DMS79 treated with DMSO at 0.1 percent for 48 hours (cell line): ENCODE measurements at regions not wholly inside any gene's neighbourhood (a gene's known extent, or its start where the extent isn't known, plus 50 kb on each side); places are given as distances from the start of the nearest gene placed in this dataset.
"Not testable (repeated sequence)": the region's sequence is repeated elsewhere in the genome, so short reads cannot be mapped to it uniquely, and the experiment has no call there.

Source experiments
- DNase-seq: peaks from one replicate; lab custom pipeline; 2025; lab: John Stamatoyannopoulos, UW

GRCh38 chr5:96171973-96172372, 210.3 kb upstream of the ELL2 start:
- not testable (repeated sequence) for DNase-seq

GRCh38 chr5:96170481-96171125, 209.0 kb upstream of the ELL2 start:
- not testable (repeated sequence) for DNase-seq

- not testable (repeated sequence) for DNase-seq
These were observed 207.2 kb upstream of the ELL2 start for GRCh38 chr5:96168833-96169232.

DNA sequence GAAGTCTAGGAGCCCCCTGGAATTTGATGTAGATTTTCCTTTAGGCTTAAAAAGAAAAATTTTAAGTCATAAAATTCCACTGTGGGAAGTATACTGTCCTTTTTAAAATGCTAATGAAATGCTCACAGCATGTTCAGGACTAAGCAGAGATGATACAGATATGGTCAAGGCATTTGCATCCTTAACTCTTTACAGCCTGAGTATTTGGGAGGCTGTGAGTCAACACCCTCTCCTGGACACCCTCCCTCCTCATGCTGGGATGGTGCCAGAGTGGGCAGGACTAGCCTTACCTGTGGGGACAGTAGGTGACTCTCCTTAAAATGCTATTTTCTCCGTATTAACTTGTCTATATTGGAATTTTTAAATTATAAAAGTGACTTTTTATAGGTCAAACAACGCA, 197.4 kb upstream of the ELL2 start:
- DNase-seq: no peak

GRCh38 chr5:96157841-96158291, 196.2 kb upstream of the ELL2 start:
- DNase-seq: no peak

GRCh38 chr5:96157077-96157780, 195.6 kb upstream of the ELL2 start:
- no peak for DNase-seq

DNA sequence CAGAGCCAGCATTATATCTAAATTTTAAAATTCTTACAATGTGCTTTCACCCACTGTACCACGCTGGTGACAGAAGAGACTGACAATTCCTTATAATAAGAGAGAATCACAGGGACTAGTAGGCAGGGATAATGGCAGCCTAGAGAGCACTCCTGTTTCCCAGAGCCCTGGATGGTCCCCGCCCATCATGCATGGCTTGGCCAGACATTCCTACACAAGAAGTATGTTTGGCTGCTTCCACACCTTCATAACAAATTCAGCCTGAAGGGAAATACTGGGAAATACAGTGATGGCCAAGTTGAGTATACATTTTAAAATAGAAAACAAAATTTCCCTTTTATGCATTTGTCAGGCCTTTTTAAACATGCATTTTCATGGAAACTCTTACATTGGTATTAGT, 193.5 kb upstream of the ELL2 start:
- no peak for DNase-seq

GRCh38 chr5:96151891-96152290, 190.2 kb upstream of the ELL2 start:
- DNase-seq: no peak

- no peak for DNase-seq
These were observed 188.4 kb upstream of the ELL2 start for GRCh38 chr5:96150007-96150406.

DNA sequence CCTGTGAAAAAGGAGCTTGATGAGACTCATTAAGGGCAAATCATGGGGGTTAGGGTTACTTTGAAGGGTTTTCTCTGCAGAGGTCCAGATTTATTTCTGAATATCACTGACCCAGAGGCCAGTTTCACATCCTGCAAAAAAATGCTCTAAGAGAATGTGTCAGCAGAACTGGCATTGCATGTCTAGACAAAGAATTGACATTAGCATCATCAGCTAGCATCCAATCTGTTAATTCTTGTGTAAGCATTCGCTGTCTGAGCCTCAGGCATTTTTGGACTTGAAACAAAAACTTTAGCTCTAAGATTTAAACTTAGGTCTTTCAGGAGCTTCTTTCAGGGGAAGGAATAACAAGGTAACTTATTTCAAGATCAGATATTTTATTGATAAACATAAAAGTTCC, 187.9 kb upstream of the ELL2 start:
- DNase-seq: no peak

- no peak for DNase-seq
These were observed 187.4 kb upstream of the ELL2 start for GRCh38 chr5:96149021-96149420.

DNA sequence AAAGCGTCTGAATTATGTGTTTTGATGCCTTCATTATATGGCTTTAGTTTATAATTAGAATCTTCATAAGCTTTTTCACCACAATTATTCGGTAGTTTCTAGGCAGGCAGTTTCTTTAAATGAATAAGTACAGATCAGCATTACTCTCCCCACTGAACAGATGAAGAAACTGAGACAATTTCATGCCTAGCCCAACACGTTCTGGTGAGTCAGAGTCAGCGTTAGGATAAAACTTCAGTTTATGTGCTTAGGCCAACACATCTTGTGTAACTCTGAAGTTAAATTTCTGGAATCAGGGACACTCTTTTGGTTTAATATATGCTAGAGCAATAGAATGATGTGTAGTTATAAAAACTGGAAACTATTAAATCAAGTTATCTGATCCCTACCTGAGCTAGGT, 186.7 kb upstream of the ELL2 start:
- no peak for DNase-seq

- no peak for DNase-seq
These were observed 186.2 kb upstream of the ELL2 start for GRCh38 chr5:96147866-96148265.

GRCh38 chr5:96146675-96147074, 185.0 kb upstream of the ELL2 start:
- DNase-seq: no peak

DNA sequence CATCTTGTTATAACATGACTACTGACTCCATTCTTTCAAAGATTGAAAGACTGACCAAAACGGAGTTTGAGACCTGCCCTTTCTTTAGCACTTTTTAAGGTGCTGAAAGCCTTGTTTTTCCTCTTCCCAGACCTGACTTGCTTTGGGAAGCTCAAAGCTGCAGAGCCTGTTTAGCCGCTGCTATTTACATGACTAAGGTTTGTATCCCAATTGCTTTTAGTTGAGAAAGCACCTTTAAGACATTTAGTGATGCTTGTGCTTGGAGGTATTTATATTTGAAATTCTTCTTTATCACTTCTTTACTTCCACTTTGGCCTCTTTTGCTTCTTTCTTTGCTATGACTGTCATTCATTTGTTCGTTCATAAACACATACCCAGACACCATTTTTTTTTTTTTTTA, 182.6 kb upstream of the ELL2 start:
- no peak for DNase-seq

DNA sequence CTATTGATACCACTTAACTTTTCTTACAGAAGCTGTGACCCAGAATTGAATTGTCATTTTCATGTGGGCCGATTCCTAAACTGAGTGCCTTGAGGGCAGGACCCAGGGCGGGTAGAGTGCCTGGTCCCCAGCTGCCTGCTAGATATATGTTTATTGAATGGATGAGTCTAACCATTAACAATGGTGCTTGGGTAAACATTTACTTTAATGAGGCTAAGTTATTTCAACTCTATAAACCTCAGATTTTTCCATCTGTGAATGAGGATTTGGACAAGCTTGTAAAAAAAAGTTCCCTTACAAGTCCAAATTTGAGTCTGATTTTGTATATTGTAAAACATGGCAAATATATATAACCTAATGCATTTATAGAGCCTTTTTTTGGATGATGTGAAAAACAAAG, 181.8 kb upstream of the ELL2 start:
- DNase-seq: no peak

GRCh38 chr5:96142786-96143434, 181.3 kb upstream of the ELL2 start:
- DNase-seq: no peak

GRCh38 chr5:96142184-96142781, 180.6 kb upstream of the ELL2 start:
- DNase-seq: no peak

GRCh38 chr5:96141749-96142148, 180.1 kb upstream of the ELL2 start:
- no peak for DNase-seq

GRCh38 chr5:96140496-96140895, 178.8 kb upstream of the ELL2 start:
- no peak for DNase-seq

DNA sequence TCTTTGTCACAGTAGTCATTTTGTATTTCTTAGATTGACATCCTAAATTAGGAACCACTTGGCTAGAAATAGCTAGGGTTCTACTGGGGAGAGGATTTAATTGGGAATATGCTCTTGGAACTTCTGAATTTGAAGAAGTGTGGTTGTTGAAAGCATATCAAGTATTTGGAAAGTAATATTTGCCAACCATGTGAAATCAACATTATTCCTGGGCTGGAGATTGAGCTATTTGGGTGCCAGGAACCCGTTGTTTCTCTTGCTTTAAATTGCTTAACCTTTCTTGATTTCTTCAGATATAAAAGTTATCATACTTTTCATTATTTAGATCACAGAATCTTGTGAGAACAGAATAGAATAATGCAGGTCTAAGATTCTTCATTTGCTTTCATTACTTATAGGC, 178.4 kb upstream of the ELL2 start:
- no peak for DNase-seq

- no peak for DNase-seq
These were observed 173.2 kb upstream of the ELL2 start for GRCh38 chr5:96134886-96135285.
